Left hindlimb (tissue), 1 donor: ENCODE measurements at regions not wholly inside any gene's neighbourhood (a gene's known extent, or its start where the extent isn't known, plus 50 kb on each side); places are given as distances from the start of the nearest gene placed in this dataset.
"Not testable (repeated sequence)": the region's sequence is repeated elsewhere in the genome, so short reads cannot be mapped to it uniquely, and the experiment has no call there.

Source experiments
- DNase-seq: peaks from one replicate; pipeline ENCODE4 v3.0.0-alpha.2; 2018

DNA sequence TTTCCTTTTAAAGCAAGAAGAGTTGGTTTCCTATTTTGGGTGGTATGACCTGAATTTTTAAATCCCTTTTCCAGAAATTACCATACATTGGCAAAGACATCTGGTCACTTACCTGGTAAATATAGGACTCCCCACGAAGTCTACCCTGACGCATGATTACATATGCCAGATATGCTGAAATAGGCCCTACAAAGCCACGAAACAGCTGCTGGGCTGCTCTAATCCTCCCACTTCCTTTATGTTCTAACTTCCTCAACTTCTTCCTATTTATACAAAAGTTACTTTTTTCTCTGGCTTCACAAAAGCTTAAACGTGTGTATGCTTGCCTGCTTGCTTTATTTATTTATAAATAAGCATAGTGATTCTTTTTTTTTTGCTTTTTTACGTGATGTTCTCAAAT is 186.0 kb upstream of the EPHA4 start:
- no peak for DNase-seq

GRCh38 chr2:221753401-221753800 is 181.3 kb upstream of the EPHA4 start:
- DNase-seq, result no peak

DNA sequence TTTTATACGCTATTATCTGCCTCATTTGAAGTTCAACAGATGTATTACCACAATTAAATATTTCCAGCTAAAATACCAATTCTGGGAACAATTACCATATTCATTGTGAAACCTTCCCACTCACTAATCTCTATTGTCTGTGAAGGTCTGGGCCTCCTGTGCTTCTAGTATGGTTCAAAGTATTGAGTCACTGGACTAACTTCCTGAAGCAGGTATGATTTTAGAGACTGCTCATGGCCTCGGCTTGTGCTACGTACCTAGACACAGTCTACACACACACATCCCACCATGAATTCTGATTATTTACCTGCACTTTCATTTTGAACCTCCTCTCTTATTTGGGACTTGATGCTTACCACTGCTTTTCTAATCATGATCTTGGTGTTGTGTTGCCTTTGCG is 180.7 kb upstream of the EPHA4 start:
- DNase-seq, result no peak

GRCh38 chr2:221750316-221750715 is 178.2 kb upstream of the EPHA4 start:
- no peak for DNase-seq

DNA sequence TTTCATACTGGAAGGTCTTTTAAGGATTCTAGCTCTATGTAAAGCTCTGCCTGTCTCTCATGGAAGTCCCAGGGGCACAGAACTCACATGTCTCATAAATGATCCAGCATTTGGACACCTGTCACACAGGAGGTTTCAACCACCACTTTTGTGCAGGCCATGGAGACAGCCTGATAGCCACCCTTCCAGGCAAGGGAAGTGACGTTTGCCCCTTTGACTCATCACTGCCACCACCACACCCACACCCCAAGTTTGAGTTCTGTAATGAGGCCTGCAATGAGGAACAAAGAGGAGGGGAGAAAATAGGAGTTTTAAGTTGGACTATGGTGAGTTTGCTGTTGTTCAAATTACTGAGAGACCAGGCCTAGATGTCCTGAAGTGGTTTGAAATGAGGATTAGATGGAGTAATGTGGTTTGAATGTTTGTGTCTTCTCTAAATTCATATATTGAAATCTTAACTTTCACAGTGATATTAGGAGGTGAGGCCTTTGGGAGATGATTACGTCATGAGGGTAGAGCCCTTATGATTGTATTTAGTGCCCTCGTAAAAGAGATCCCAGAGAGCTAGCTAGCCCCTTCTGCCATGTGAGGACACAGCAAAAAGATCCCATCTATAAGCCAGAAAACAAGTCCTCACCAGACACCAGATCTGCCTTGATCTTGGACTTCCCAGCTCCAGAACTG is 175.3 kb upstream of the EPHA4 start:
- no peak for DNase-seq

GRCh38 chr2:221741496-221742211 is 169.6 kb upstream of the EPHA4 start:
- DNase-seq, result no peak

DNA sequence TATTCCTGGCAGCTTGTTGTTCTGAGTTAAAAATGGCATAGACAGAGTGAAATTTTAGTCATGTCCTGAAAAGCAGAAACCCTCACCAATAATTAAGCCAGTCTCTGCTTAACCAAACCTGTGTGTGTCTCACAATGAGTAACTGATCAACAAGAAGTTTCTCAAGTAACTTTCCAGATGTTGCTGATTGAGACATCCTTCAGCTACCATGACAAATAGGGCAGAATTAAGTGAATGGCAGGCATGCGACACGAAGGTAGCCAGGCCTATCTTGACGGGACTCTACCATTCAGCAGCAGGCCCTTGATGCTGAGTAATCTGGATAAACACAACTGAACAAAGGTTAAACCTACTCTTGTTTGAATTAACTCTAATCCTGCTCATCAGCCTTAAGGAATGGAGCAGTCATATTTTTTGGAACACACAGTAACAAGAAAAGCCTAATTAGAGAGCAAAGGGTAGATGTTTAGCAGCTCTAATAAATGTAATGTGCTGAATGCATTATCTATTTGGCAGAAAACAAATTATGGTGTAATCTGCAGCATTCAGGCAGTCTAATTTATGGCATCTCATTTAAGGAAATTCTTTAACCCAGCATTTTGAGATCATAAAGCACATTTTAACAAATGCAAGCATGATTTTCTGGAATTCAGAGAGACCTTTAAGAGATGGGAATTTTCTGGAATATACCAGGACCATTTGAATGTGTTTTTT is 159.5 kb upstream of the EPHA4 start:
- DNase-seq, result no peak

DNA sequence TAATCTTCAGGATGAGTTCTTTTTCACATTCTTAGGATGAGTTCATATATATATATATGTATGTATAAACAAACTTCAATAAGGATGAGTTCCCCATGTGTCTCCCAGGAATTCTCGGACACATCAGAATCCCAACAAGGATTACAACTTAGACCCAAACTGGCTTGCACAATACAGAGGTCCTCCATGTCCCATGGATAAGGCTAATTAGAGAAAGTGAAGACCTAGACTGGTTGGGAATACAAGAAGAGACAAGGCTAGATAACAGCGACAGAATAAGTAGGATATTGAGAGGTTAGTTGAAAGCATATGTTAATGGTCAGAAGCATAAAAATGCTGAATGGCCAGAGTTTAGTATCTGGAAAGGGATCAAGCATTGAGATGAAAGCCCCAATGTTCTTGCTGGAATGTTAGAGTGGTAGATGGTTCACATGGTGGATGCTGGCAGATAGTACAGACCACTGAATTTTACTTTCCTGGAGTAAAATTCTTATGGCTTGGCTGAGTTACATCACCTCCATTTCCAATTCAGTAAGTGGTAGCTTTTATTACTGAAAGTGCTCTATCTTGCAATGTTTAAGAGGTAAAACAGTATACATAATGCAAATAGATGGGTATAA is 154.9 kb upstream of the EPHA4 start:
- no peak for DNase-seq

DNA sequence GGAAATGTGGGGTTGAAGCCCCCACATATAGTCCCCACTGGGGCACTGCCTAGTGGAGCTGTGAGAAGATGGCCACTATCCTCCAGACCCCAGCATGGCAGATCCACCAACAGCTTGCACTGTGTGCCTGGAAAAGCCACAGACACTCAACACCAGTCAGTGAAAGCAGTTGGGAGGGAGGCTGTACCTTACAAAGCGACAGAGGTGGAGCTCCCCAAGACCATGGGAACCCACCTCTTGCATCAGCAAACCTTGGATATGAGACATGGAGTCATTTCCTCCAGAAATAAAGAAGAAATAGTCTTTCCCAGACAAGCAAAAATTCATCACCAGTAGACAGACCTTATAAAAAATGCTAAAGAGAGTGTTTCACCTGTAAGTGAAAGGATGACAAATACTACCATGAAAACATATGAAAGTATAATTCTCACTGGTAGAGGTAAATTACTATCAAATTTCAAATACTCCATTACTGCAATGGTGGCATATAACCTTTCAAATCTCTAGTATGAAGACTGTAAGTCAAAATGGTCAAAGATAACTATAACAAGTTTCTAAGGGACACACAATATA is 152.6 kb upstream of the EPHA4 start:
- no peak for DNase-seq

- not testable (repeated sequence) for DNase-seq
These were observed 152.0 kb upstream of the EPHA4 start for GRCh38 chr2:221724117-221724516.

DNA sequence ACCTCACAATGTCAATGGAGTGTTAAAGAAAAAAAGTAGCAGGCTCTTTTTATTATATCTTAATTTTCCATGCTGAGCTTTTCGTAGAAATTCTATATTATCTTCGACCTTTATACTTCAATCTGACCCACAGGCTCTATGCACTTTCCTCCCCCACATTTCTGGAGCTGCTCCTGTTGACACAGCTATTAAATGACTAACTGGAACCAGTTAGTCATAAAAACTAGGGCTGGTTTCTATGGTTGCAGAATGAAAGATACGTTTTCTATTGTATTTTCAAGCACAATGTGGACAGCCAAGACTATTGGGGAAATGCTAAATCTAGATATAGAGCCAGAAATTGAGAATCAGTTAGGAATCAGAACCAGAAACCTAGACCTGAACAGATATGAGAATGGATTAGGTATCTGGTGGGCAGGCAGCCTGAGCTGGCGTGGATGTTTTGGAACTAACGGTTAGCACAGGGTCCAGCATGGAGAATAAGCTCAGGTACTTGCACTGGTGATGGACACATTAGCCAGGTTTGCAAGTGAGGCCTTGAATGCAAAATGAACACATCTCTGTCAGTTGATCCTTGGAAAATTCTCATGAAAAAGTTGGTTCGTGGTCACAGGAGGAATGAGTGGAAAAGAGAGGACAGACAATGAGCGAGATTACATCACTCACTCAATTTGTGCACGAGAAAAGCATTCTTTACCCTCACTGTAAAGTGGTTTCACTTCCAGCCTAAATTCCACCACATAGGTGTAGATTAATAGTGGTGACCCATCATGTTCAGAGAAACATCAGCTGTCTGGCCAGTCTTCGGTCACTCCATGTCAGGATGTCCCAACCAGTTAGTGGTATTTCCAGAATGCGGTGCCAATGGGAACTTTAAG is 144.6 kb upstream of the EPHA4 start:
- no peak for DNase-seq

DNA sequence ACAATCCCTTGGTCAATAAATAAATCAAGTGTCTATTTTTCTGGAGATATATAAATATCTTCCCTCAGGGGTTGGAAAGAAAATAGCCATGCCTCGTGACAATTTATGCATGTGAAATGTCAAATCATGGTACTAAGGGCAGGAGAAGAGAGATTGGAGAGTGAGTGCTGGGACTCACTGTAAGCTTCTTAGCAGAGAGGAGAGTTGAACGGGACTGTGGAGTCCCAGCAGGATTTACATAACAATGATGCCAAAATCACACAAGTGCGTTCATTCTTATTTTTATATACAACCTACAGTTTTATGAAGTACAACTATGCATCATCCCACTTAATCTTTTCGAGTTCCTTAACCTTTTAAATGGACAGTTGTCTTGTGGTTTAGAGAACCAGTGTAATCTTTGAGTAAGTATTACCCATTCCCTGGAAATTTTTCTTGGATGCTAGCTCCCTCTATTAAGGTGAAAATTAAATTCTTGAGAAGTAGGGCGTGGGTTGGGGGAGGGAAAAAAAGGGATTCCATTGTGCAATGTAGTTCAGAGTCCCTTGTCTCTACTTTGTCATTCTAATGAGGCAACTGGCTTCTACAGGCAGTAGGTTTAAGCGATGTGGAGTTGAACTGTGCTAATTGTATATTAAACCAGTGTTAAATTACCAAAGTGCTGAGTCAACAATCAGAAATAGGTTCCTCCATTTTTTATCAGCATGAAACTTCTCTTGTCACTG is 143.6 kb upstream of the EPHA4 start:
- no peak for DNase-seq

GRCh38 chr2:221710744-221711143 is 138.6 kb upstream of the EPHA4 start:
- DNase-seq, result no peak

- DNase-seq, result no peak
These were observed 136.8 kb upstream of the EPHA4 start for GRCh38 chr2:221708902-221709301.

- no peak for DNase-seq
These were observed 133.2 kb upstream of the EPHA4 start for GRCh38 chr2:221705185-221705877.

GRCh38 chr2:221704442-221704841 is 132.3 kb upstream of the EPHA4 start:
- DNase-seq, result no peak

GRCh38 chr2:221693365-221693764 is 121.3 kb upstream of the EPHA4 start:
- DNase-seq, result no peak

DNA sequence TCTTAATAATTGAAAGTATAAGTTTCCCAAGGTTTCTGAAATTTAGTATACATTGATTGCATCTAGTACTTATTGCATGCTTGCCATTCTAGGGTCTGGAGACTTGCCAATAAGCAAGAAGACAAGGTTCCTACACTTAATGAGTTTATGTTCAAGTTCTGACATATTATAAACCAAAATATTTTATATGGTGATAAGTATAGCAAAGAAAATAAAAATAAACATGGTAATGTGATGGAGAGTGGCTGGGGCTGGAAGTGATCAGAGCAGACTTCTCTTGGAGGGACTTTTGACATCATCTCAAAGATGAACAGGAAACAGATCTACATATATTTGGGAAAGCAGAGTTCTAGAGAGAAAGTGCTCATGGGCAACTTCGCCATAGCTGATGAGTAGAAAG is 119.5 kb upstream of the EPHA4 start:
- no peak for DNase-seq

DNA sequence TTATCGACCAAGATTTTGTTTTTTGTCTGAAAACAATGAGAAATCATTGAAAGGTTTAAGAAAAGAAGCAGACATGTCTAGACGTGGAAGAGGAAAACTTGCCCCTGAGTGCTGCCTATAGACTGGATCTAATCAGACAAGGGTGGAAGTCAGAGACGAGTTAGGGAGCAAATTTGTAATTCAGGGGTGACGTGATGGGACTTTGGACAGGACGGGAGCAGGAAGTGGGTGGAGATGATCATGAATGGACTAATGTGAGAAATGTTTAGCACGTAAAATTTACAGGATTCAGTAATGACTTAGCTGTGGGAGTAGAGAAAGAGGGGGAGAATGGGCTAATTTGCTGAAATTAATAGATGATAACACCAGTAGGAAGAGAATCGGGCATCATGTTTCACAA is 117.0 kb upstream of the EPHA4 start:
- DNase-seq, result no peak

DNA sequence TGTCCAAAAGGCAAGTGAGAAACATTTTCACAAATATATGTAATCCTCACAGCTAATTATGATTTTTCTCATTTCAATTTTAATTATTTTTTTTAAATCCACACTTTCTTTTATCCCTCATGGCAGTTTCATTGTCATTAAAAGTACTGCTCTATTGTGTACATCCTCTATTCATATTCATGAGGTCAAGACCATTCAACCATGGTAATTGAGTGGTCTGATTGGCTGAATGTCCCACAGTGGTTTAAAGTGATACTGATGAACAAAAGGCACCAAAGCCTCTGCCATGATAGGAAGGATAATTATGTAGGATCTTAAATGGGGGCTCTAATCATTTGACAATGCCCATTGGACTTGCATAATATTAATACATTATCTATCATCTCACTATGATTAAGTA is 108.4 kb upstream of the EPHA4 start:
- no peak for DNase-seq

GRCh38 chr2:221677688-221678087 is 105.6 kb upstream of the EPHA4 start:
- DNase-seq, result no peak
